ENCODE measurements at regions not wholly inside any gene's neighbourhood (a gene's known extent, or its start where the extent isn't known, plus 50 kb on each side); places are given as distances from the start of the nearest gene placed in this dataset.

DNA sequence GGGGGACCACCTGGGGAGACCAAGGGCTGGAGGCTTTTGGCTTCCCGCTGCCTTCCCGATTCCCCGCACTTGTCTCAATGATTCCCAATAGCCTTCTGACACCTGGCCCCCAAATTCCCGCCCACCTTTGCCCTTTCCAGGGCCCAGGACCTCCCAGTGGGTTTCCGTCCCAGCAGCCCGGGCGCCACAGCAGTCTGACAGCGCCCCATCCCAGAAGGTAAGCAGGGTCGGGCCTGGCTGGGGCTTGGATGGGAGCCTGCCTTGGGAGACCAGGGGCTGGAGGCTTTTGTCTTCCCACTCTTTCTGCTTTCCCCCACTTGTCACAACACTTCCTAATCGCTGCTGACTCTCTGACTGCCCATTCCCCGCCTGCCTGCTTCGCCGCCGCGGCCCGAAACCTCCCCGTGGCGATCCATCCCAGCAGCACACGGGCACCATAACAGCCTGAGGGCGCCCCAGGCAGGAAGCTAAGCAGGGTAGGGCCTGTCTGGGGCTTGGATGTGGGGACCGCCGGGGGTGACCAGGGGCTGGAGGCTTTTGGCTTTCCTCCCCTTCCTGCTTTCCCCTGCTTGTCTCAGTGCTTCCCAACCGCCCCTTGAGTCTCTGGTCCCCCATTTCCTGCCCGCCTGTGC is 2289.3 kb downstream of the TP53TG3F start:
- TF ChIP-seq CTCF (IDR thresholded peaks at IDR 0.05; ENCODE audit: control extremely low read depth, extremely low read depth, low read depth, missing control alignments) = no peak
- CTCF ChIA-PET = no interaction called here
- DNase-seq (ENCODE audit: extremely low spot score) = peak; percentile 4
- POLR2A ChIA-PET = no interaction called here

DNA sequence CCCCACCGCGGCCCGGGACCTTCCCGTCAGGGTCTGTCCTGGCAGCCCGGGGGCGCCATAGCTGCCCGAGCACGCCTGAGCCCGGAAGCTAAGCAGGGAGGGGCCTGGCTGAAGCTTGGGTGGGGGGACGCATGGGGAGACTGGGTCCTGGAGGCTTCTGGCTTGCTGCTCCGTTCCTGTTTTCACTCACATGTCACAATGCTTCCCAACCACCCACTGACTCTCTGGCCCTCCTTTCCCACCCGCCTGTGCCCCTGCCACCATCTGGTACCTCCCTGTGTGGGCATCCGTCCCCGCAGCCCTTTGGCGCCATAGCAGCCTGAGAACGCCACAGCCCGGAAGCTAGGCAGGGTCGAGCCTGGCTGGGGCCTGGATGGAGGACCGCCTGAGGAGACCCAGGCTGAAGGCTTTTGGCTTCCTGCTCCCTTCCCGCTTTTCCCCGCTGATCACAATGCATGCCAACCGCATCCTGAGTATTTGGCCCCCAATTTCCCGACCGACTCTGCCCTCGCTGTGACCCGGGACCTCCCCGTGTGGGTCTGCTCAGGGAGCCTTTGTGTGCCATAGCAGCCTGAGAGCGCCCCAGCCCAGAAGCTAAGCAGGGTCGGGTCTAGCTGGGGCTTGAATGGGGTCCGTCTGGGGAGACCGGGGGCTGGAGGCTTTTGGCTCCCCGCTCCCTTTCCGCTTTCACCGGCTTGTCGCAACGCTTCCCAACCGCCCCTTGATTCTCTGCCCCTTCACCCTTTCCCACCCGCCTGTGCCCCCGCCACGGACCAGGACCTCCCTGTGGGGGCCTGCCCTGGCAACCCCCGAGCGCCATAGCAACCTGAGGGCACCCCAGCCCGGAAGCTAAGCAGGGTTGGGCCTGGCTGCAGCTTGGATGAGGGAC is 2290.1 kb downstream of the TP53TG3F start:
- ChIA-PET POLR2A (no interaction called here), CTCF (no interaction called here)
- TF ChIP-seq CTCF (IDR thresholded peaks at IDR 0.05; ENCODE audit: control extremely low read depth, extremely low read depth, low read depth, missing control alignments) = no peak
- peak; percentile 8 for DNase-seq (ENCODE audit: extremely low spot score)

- POLR2A ChIA-PET = no interaction called here
- CTCF ChIA-PET = no interaction called here
- TF ChIP-seq CTCF (IDR thresholded peaks at IDR 0.05; ENCODE audit: control extremely low read depth, extremely low read depth, low read depth, missing control alignments) = no peak
- DNase-seq (ENCODE audit: extremely low spot score) = no peak
These were observed 2290.8 kb downstream of the TP53TG3F start for GRCh38 chr16:35750157-35750689.

- POLR2A ChIA-PET = no interaction called here
- CTCF ChIA-PET = no interaction called here
- no peak for TF ChIP-seq CTCF (IDR thresholded peaks at IDR 0.05; ENCODE audit: control extremely low read depth, extremely low read depth, low read depth, missing control alignments)
- peak; percentile 9 for DNase-seq (ENCODE audit: extremely low spot score)
These were observed 2291.3 kb downstream of the TP53TG3F start for GRCh38 chr16:35750701-35751104.

GRCh38 chr16:35751191-35751941 is 2292.0 kb downstream of the TP53TG3F start:
- ChIA-PET POLR2A (no interaction called here), CTCF (interaction anchor here (0.9 kb wide), 1 partner anchor 9 kb away, joined by 3 read pairs; no protein-coding TSS in a partner anchor)
- no peak for TF ChIP-seq CTCF (IDR thresholded peaks at IDR 0.05; ENCODE audit: control extremely low read depth, extremely low read depth, low read depth, missing control alignments)
- no peak for DNase-seq (ENCODE audit: extremely low spot score)
